Stimulated activated CD4-positive, alpha-beta T cell treated with anti-CD3 and anti-CD28 coated beads, Interleukin-1b, Interleukin-23, amount 100 ng/mL, for 4 hours (primary cell): ENCODE measurements at regions not wholly inside any gene's neighbourhood (a gene's known extent, or its start where the extent isn't known, plus 50 kb on each side); places are given as distances from the start of the nearest gene placed in this dataset.
"Not testable (repeated sequence)": the region's sequence is repeated elsewhere in the genome, so short reads cannot be mapped to it uniquely, and the experiment has no call there.

Experiments
- DNase-seq, 2 donors: peaks; one replicate each; pipeline ENCODE4 v3.0.0-alpha.2; 2020; ENCODE audit warnings: low read depth in 2 of 2

- no peak for DNase-seq
Measured at GRCh38 chr10:65620404-65621048, 1305.3 kb upstream of the LRRTM3 start.

DNA sequence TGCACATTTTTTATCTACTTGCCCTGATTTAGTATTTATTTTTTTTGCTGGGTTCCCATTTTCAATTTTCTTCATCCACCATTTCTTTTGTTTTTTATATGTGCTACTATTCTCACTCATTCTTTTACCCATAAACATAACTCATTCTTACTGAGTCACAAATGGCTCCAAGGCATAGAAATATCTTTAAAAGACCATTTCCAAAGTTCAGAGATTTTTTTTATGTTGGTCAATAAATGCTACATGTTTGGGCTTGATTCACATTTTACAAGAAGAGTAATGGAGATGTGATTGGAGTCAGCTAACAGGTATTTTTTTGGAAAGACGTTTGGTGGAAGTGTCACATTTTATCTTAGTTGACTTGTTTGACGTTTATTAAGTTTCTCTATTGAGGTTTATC lies 1303.2 kb upstream of the LRRTM3 start:
- DNase-seq = no peak

DNA sequence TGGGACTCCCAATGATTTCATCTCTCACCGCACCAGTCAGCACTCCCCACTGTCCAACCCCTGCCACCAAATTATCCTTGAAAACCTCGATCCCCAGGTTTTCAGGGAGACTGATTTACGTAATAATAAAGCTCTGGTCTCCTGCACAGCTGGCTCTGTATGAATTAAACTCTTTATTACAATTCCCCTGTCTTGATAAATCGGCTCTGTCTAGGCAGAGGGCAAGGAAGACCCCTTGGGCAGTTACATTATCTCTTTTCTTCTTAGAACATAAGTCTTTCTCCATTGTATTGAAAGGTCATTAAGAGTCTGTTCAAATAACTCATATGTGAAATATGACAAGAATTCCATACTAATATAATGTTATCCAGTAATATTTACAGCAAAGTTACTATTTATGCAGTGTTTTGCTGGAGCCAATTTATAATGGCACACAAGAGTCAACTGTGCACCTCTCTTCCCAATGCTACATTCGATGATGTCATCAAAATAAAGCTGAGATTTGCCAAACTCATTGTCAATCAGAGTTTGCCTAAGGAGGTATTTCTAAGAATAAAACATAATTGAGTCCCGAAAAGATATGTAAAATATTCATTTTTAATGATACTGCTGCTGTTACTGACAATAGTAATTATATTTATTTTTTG lies 1297.2 kb upstream of the LRRTM3 start:
- no peak for DNase-seq

- DNase-seq = no peak
Measured at GRCh38 chr10:65660006-65660405, 1265.8 kb upstream of the LRRTM3 start.

- DNase-seq = no peak
Measured at GRCh38 chr10:65670087-65670486, 1255.7 kb upstream of the LRRTM3 start.

DNA sequence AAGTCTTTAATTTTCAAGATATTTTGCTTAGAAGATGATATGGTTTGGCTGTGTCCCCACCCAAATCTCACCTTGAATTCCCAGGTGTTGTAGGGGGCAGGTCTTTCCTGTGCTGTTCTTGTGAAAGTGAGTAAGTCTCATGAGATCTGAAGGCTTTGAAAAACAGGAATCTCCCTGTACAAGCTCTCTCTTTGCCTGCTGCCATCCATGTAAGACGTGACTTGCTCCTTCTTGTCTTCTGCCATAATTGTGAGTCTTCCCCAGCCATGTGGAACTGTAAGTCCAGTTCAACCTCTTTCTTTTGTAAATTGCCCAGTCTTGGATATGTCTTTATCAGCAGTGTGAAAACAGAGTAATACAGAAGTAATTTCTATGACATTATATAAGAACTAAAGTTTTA lies 1255.2 kb upstream of the LRRTM3 start:
- DNase-seq = not testable (repeated sequence)

- no peak for DNase-seq
Measured at GRCh38 chr10:65675236-65675635, 1250.6 kb upstream of the LRRTM3 start.

- no peak for DNase-seq
Measured at GRCh38 chr10:65684896-65685295, 1240.9 kb upstream of the LRRTM3 start.

- DNase-seq = no peak
Measured at GRCh38 chr10:65701168-65701776, 1224.6 kb upstream of the LRRTM3 start.

DNA sequence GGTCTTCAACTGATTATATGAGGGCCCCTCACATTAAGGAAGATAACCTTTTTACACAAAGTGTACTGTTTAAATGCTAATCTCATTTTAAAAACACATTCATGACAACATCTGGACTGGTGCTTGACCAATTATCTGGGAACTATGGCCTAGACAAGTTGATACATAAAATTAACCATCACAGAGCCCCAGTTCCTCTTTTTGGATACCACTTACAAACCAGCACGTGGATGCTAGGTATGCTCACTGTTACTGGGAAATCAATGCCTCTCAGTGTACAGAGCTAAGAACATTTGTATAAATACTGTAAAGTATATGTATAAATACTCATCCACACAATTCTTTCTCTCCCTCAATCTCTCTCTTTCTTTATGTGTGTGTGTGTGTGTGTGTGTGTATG lies 1217.8 kb upstream of the LRRTM3 start:
- no peak for DNase-seq

- no peak for DNase-seq
Measured at GRCh38 chr10:65710306-65710705, 1215.5 kb upstream of the LRRTM3 start.

DNA sequence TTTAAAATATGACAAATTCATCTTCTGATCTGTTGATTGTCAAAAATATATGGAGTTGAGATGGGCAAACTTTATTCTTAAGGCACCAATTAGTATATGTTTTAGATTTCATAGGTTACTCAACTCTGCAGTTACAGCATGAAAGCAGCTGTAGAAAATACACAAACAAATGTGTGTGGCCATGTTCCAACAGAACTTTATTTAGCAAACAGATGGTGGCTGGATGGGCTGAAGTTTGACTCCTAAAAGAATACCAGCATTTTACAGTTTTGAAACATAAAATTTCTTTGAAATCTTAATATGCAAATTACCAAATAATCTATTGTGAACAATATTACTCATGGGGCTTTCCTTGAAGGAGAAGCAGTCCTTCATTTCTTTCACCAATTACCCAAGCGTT lies 1206.0 kb upstream of the LRRTM3 start:
- no peak for DNase-seq

GRCh38 chr10:65720901-65721300 lies 1204.9 kb upstream of the LRRTM3 start:
- no peak for DNase-seq

DNA sequence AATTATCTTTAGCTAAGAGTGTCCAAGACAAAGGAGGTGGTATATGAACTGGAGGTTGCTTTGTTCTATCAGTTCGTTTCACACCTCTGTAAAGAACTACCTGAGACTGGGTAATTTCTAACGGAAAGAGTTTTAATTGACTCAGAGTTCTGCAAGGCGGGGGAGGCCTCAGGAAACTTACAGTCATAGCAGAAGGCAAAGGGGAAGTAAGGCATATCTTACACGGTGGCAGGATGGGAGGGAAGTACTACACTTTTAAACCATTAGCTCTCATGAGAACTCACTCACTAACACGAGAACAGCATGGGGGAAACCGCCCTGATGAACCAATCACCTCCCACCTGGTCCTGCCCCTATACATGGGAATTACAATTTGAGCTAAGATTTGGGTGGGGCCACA lies 1202.3 kb upstream of the LRRTM3 start:
- no peak for DNase-seq

GRCh38 chr10:65735382-65735781 lies 1190.5 kb upstream of the LRRTM3 start:
- no peak for DNase-seq

- DNase-seq = no peak
Measured at GRCh38 chr10:65742906-65743305, 1182.9 kb upstream of the LRRTM3 start.

DNA sequence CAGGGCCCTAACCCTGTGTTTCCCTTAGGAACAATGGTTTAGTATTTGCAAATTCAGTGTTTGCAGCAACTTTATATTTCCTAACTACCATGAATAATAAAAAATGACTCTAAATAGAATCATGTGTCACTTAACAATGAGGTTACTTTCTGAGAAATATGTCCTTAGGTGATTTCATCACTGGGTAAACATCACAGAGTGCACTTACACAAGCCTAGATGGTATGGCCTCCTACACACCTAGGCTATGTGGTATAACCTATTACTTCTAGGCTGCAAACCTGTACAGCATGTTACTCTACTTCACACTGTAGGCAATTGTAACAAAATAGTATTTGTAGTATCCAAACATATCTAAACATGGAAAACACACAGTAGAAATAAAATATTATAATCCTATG lies 1174.6 kb upstream of the LRRTM3 start:
- DNase-seq = no peak

DNA sequence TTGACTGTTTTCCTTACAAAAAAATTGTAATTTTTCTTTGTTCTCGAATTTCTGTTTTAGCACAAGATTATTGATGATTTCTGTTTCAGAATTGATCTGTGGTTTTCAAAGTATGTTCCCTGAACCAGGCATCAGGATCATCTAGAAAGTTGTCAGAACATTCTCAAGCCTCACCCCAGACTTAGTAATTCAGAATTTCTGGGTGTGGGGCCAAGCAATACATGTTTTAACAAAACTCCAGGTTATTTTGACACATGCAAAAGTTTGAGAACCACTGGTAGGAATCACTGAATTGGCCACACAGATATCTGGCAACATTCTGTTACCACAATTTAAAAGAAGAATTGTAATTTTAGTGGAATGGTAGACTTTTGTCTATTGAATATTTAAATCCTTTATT lies 1173.9 kb upstream of the LRRTM3 start:
- DNase-seq = no peak

DNA sequence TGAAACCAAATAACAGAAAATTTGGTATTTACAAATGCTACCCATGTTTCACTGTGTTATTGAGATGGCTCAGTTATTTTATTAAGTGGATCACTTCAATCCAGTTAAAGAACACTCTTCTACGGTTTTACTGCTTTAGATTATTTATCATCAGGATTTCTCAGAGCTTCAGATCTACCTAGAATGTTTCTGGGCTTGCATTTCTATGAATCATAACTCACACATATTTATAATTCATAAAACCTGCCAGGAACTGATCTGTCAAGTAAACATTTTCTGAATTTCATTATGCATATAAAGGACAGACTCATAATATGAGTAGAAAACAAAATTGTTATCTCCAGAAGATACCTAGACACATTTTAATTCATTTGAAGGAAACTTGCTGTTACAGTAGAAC lies 1172.3 kb upstream of the LRRTM3 start:
- no peak for DNase-seq

DNA sequence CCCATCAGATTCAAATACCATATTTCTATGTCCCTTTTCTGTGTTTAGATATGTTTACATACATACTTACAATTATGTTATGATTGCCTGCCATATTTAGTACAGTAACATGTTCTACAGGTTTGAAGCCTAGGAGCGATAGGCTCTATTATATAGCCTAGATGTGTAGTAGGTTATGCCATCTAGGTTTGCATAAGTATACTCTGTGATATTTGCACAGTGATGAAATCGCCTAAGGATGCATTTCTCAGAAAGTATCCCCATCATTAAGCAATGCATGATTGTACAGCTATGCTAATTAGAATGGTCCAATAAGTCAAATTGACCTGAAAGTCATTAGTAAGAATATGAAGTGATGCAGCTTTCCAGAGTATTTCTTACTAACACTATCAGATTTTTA lies 1171.7 kb upstream of the LRRTM3 start:
- DNase-seq = no peak

DNA sequence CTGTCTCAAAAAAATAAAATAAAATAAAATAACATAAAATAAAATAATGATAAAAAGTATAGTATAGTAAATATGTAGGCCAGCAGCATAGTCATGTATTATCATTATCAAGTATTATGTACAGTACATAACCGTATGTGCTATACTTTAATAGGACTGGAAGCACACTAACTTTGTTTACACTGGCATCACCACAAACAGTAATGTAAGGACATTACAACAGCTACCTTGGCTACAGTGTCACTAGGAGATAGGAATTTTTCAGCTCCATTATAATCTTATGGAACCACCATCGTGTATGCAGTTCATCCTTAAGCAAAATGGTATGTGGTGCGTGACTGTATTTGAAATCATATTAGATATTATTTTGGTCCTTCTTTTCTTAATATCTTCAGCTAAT lies 1163.5 kb upstream of the LRRTM3 start:
- no peak for DNase-seq

- no peak for DNase-seq
Measured at GRCh38 chr10:65765006-65765541, 1160.8 kb upstream of the LRRTM3 start.

DNA sequence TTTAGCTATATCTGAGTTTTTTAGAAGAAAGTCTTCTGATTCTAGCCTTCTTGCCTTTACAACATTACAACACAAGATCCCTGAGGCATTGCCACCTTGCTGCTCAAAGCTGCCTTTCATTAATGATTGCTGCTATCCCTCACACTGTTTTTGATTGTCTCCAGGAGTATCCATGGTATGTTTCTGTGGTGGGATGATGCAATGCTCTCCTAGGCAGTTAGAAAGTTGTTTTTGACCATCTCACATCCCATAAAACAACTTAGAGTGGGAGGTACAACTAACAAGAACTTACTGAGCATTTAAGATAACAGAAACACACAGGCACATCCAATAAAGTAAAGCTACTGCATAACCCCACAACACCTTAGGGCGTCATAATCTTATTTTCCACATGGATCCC lies 1156.0 kb upstream of the LRRTM3 start:
- DNase-seq = no peak
